GM18517 (cell line): ENCODE measurements at regions not wholly inside any gene's neighbourhood (a gene's known extent, or its start where the extent isn't known, plus 50 kb on each side); places are given as distances from the start of the nearest gene placed in this dataset.

ENCODE experiments used
- ATAC-seq: cut with Tn5 transposase; IDR thresholded peaks from one replicate; pipeline ENCODE4 v1.9.1; 2021; ENCODE audit warnings: mild to moderate bottlenecking, moderate library complexity; ENCODE audit not compliant: unreplicated experiment

DNA sequence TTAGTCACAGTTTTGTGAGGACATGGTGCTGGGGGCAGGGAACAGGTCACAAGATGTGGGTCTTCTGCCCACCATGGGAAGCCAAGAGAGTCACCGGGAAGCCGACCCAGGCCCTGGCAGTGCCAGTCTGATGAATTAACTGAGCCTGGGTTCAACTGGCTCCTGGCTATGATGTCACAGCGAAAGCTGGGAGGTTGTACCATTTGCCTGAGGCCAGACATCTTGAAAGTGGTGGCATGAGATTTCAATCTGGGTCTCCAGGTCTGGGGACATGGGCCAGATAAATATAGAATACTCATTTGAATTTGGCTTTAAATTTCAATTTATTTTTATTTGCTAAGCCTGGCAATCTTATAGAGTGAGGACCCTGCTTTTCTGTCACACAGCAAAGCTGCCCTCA, 280.9 kb downstream of the NSG2 start:
- no peak for ATAC-seq

DNA sequence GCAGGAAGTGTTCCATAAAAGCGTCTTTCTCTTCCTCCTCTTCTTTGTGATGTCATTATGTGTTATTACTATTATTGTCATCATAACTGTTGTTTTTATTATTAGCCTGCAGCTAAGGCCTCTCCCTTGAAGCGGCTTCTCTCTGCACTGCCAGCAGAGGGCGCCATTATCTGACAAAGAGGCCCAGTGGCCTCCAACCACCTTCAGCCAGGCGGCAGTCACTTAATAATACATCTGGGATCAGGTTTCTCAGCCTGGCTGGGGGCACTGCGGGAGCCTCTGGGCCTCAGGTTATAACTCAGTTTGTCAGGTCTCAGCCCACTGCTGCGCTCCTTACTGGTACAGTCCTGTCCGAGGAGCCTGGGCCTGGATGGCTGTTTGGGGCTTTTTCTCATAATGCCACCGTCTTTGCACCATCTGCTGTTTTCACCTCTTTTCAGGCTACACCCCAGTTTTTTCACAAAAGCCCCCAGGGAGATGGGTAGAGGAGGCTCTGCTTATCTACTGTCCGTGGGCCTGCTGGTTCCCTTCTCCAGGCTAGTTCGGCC, 281.9 kb downstream of the NSG2 start:
- ATAC-seq: no peak

DNA sequence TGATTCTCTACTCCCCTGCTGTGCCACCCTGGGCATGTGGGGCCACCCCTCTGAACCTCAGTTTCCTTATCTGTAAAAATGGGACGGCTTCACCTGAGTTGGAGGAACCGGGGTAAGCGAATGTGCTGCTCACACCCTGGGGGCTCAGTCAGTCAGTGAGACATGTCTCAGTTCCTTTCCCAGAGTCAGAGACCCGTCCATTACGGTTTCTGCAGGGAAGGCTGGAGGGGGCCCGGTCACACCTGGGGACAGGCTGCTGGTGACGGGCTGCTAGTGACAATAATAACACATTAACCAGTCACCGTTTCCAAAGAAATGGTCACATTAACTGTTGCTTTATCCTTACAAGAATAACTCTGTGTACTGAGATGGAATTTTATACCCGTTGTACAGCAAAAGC, 282.4 kb downstream of the NSG2 start:
- no peak for ATAC-seq

DNA sequence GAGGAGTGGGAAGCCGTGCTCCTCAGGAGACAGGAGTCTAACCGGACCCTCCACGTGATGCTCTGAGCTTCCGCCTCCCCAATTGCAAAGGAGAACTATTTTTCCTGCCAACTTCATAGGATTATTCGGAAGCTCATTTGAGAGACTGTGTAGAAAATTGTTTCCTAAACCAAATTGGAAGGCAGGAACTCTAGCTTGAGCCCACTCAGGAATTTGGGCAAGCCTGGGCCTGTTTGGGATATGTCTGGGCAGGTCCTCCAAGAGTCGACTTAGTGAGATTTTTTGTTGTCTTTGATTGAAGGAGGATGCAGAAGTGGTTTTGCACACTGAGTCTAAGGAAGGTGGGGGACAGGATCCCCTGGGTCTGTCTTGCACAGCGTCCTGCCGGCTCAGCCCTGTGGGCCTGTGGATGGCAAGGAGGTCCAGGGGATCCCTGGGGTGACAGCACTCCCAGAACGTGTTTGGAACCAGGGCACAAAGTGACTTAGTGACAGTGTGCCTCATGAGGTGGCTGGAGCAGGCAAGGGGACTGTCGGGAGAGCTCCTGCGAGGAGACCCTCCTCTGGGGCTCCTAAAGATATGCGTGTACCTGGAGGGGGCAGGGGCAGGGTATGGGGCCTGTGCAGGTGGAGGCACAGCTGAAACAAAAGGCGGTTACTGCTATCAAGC, 283.3 kb downstream of the NSG2 start:
- no peak for ATAC-seq

DNA sequence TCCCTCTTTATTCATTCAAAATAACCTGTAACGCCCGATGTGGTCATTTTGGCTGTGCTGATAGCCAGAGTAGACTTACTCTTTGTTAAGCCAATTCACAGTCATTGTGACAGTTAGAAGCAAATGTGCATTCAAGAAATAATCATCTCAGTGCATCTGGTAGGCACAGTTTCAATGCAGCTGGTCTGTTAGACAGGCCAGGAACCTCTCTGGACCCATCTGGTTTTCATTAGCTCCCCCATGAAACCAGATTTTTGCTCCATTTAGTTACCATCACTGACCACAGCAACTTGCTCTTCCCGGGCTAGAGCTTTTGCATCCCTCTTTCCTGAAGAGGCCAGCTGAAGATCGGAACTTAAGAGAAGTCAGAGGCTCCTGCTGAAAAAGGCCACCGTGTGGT, 284.2 kb downstream of the NSG2 start:
- ATAC-seq: no peak

DNA sequence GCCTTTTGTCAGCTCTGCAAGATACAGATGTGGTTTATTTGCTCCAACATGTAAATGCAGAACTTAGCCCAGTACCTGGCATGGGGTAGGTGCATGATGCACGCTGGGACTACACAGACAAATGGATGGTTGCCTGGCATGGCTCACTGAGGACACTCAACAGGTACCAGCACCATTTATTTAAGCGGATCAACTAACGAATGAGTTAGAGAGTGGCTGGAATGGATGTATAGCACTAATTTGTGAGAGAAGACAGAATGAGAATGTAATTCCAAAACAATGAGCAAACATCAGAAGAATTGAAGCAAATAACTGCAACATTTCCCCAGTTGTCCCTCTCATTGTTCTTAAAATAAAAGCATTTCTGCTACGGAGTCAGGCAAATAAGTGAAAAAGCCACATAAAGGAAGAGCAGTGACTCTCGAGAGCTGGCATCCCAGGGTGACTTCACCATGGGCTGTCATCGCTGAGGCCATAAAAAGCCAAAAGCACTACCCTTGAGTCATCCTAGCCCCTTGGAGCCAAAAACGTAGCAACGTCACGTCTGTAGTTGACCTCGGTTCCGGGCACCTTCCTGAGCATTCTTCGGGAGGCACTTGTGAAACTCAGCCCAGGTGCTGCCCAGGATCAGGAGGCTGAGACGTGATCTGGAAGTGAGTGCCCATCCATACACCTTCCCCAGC, 290.3 kb downstream of the NSG2 start:
- no peak for ATAC-seq

DNA sequence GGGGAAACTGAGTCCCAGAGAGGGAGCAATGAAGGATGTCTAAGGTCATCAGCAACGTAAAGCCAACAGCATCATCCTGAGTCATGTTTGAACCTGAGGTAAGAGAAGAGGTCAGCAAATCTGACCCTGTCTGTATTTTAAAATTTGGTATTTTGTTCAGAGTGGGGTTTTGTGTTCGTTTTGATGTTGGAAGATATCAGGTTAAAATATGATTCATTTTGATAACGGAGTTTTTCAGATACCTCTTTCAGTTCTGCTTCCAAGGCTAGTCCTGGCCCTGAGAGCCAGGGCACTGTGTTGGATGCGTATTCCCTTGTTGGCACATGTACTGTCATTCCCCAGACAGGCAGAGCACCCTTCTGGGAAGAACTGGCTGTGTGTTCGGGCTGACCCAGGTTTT, 291.0 kb downstream of the NSG2 start:
- no peak for ATAC-seq

DNA sequence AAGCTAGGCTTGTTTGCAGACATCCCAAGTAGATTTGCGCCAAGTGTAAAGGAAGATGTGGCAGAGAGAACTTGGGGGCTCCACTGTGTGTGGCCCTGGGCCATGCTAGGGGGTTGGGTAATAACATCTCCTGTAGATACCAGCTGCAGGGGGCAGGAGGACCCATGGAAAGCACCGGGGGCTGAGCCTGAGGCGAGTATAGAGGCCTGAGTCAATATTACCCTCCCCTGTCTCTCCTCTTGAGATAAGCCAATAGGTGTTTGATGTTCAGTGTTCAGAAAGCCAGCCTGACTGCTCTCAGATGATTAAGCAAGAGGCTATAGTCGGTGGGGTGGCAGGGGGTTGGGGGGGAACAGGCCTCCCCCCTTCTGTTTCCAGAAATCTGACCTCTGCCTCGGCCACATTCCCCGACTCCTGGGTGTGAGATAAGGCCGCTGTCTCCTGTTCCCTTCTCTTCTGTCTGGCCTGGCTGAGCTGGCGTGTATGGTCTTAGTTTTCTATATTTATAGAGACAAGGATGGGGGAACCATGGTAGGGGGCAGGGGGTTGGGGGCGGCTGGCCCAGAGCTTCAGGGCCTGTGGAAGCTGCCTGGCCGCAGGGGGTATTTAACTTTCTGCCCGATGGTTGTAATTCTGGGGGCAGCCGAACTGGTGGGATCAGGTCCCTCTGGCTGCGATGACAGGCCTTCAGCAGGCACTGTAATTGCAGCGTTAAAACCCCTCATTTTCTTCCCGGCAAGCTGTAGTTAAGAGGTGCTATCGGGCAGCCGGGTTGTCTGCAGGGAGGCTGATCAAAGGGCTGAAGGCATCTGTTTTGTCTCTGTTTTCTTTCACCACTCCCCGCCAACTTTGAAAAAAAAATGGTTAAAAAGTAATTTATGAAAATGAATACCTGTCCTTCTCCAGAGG, 292.0 kb downstream of the NSG2 start:
- ATAC-seq: no peak

DNA sequence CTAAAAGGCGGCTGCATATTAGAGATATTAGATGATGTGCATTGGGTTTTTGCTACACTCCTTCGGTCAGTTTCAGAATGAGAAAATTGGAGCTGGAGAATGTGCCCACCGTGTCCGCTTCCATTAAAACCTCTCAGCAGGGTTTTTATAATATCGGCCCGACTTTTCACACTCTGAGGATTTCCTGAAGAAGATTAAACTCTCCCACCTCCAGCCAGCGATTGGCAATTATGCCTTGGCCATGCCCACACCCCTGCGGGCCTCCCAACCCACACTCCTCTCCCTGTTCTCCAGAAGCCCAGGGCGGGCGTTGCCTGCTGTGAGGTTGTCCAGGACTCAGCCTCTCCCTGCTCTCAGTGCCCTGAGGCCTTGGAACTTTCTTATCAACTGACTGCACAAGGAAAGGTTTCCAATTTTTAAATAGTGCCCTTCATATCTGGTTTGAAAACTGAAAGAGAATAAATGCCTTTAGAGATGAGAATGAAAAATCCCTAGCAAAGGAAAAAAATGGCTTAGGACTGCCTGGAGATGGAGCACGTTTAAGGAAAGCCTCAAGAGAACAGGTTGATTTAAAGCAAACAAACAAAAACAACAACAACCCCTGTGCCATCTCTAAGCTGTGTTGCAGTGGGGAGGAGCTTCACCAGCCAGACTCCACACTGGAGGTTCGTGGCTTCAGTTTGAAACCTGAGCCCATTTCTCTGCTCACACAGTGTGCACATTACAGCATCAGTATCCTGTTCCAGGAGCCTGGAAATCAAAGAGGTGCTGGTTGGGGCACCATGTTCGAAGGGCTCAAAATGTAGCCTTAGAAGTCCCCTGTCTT, 292.9 kb downstream of the NSG2 start:
- no peak for ATAC-seq

DNA sequence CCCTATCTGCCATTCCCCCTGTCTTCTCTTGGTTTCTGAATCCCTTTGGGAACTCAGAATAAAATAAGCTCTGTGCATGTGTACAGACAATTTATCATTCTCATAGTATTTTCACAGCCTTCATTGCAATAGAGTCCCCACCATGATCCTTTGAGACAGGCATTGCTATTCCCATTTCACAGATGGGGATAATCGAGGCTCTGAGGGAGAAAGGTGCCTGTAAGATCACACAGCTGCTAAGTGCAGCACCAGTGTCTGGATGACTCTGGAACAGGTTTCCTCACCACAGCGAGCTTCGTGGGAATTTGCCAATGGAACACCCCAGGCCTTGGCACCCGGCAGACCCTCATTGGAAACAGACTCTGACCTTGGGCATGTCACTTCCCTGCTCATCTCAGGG, 293.6 kb downstream of the NSG2 start:
- ATAC-seq: no peak

DNA sequence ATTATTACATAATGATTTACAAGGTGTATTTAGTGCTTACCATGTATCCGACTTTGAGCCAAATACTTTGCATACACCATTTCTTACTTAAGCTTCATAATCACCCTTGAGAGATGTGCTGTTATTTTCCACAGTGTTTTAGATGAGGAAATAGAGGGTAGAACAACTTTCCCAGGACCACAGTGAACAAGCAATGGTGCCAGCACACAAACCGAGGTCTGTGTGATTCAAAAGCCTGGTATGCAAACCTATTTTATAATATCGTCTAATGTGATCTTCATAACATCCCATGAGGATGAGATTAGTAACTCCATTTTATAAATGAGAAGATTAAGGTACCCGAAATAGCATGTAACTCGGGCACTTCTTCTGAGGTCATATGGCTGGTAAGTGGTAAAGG, 294.7 kb downstream of the NSG2 start:
- ATAC-seq: no peak

DNA sequence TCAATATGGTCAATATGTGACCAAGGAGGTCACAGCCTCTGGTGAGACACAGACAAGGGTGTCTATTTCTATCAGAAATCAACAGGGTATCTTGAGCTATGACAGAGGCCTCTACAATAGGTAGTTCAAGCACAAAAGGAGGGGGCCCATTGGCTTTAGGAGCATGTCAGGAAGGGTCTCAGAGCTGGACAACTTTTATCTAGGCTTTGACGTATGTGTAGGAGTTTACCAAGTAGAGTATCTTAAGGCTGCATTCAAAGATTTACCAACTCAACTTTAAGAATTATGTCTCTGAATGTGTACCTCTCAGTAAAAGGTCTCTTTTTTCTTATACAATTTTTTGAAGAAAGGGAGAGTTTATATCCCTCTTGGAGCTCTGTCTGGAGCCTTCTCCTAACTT, 297.2 kb downstream of the NSG2 start:
- ATAC-seq: no peak

DNA sequence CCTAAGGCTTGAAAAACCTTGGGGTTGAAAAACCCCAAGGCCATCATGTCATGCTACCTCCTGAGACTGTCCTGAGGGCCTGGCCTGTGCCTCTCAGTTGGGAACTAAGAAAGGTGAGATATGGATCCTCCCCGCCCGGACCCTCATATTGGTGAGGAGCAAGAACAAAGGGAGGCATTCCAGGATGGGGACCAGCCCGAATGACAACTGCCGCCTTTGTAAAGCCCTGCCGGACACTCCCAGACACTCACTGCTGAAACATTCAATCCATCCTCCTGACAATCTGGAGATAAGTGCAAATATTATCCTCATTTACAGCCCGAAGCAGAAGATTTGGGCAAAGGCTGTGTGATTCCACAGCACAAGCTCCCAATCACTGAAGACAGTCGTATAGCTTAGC, 298.3 kb downstream of the NSG2 start:
- no peak for ATAC-seq

DNA sequence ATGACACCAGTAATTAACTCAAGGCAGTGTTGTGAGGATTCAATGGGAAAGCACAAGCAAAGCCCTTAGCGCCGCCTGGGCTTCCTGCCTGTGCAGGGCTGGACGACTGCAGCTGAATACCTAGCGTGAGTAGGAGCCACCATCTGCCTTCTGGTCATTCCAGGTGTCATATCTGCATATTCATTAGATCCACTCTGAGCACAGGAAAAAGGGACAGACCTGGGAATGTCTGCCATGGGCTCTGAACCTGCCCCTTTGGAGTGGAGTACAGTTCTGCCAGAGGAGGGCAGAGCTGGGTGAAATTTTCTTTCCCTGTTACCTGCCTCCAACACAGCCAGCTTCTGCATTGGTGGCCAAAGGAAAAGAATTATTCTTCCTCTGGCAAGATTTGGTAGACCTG, 298.8 kb downstream of the NSG2 start:
- ATAC-seq: no peak

DNA sequence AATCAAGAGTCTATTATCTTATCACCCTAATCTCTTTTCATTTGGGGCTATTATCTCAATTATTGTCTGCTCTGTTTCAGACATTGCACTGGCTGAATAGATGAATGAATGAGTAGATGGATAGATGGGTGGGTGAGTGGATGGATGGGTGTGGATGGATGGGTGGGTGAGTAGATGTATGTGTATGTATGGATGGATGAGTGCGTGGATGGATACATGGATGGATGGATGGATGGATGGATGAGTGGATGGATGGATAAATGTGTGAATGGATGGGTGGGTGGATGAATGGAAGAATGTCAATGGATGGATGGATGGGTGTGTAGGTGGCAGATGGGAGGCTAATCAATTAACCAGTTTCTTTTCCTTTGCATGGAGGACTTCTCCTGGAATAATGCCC, 301.7 kb downstream of the NSG2 start:
- no peak for ATAC-seq

DNA sequence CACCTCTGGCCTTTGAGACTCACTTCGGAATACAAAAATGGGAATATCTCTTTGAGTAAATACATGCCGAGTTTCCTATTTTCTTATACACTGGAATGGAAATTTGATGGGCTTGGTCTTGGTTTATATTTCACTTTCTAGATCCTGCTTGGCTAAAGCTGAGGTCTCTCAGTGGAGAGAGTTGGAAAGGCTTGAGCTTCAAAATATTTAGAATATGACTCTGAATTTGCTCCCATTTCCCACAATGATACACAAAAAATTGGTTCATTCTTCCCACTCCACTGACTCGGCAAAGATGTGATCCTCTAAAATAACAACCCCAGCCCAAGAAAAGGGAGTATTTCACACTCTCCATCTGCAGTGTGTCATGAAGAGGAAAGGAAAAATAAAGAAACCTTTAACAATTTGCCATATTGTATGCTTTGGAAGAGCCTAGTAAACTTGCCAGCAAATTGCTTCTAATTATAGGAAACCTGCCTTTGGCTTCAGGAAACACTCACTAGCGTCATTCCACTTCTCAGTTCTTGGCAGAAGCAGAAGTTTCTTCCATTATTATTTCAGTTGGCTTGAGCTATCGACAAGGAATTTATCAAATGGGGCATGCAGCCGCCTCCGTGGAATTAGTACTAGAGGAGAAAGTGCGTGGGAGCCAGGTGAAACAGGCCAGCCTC, 302.9 kb downstream of the NSG2 start:
- ATAC-seq: no peak

DNA sequence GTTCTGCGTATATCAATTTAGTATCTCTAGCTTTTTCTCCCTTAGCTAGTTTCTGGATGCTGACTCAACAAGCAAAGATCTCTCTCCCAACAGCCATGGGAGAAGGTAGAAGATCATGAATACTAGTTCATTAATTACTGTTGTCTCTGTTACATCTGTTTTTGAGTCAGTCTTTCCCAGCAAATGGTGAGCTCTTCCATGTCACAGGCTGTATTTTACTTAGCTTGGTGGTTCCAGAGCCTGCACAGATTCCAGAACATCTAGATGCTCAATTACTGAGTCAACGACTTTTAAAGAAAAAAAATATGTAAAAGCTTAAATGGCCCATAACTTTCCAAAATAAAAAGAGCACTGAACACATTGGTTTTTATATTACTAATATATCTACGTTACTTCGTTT, 307.2 kb downstream of the NSG2 start:
- no peak for ATAC-seq

DNA sequence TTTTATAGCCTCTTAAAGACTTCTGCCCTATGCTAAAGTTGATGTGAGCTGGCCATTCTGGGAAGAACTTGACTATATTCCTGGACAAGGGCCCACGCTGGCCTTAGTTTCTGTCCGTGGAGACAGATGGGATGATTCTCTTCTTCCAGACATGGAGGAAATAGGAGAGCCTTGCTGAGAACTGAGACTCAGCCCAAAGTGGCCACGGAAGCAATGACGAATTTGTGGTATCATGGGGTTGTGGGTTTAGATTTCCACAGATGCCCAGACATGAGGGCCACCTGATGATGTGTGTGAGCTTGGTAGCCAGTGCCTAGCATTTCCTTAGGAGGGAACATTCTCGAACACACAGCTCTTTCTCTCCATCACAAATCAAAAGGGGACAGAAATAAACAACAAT, 309.1 kb downstream of the NSG2 start:
- no peak for ATAC-seq

DNA sequence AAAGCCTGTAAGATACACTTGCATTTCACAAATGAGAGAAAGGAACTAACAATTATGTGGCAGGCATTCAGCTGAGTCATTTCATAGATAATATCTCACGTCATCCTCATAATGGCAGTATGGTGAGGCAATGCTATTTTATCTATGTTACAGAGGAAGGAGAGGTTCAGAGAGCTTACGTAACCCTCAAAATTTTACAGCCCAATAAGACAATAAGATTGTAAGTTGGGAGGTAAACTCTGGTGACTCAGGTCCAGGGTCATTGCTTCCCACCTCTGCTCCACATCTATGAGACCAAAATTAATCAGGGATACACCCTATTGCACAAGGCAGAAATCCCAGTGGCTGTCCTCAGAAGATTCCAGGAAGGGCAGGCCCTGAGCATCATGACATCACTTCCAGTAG, 309.7 kb downstream of the NSG2 start:
- no peak for ATAC-seq

DNA sequence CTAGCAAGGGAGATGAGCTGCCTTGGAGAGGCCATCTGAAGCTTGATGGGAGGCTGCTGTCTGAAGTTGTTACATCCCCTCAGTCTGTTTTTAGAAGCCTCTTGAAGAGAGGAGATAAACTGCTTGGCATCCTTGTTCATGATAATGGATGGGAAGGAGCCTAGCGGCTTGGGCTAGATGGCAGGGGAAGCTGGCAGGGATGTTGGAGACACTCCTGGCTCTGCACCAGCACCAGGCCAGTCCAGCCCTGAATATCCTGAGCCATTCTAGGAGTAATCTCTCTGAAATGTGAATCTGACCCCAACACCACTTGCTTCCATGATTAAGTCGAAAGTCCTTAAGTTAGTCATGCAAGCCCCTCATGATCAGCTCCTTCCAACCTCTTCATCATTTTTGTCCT, 310.5 kb downstream of the NSG2 start:
- no peak for ATAC-seq
